ENCODE measurements at regions not wholly inside any gene's neighbourhood (a gene's known extent, or its start where the extent isn't known, plus 50 kb on each side); places are given as distances from the start of the nearest gene placed in this dataset.
"Not testable (repeated sequence)": the region's sequence is repeated elsewhere in the genome, so short reads cannot be mapped to it uniquely, and the experiment has no call there.

GRCh38 chr3:152772674-152773225, 62.2 kb upstream of the P2RY1 start:
- no peak overlapping the region for H3K4me3 Mint-ChIP-seq
- H3K9me3 Mint-ChIP-seq, result peaks cover 0 to 4% (median 0%) of the 10 kb centered on the region in 6 donors

GRCh38 chr3:152773633-152774032, 61.3 kb upstream of the P2RY1 start:
- DNase-seq, result no peak
- Mint-ChIP-seq H3K27ac (no peak overlapping the region), H3K4me1 (no peaks in the 10 kb centered on the region), H3K4me3 (no peak overlapping the region), H3K36me3 (no peaks in the 10 kb centered on the region), H3K9me3 (peaks cover 0 to 4% (median 0%) of the 10 kb centered on the region in 6 donors), H3K27me3 (ENCODE audit: low read depth in 3 of 3) (peaks cover 0 to 2% (median 0%) of the 10 kb centered on the region in 3 donors)

More at GRCh38 chr3:152772674-152773225, 62.2 kb upstream of the P2RY1 start:
- Mint-ChIP-seq H3K27me3 (ENCODE audit: low read depth in 3 of 3) (peaks cover 0 to 2% (median 0%) of the 10 kb centered on the region in 3 donors), H3K4me1 (no peaks in the 10 kb centered on the region), H3K36me3 (no peaks in the 10 kb centered on the region), H3K27ac (no peak overlapping the region)
- DNase-seq, result no peak

GRCh38 chr3:152774230-152774629, 60.7 kb upstream of the P2RY1 start:
- DNase-seq; H3K9me3 Mint-ChIP-seq; H3K4me1 Mint-ChIP-seq; H3K27ac Mint-ChIP-seq; H3K27me3 Mint-ChIP-seq (ENCODE audit: low read depth in 3 of 3); H3K4me3 Mint-ChIP-seq; H3K36me3 Mint-ChIP-seq: not testable (repeated sequence)

- no peak overlapping the region for H3K4me3 Mint-ChIP-seq
- H3K4me1 Mint-ChIP-seq, result no peaks in the 10 kb centered on the region
- DNase-seq, result no peak
- H3K27ac Mint-ChIP-seq, result no peak overlapping the region
- H3K9me3 Mint-ChIP-seq, result peaks cover 0 to 5% (median 0%) of the 10 kb centered on the region in 6 donors
- H3K27me3 Mint-ChIP-seq (ENCODE audit: low read depth in 3 of 3), result peaks cover 0 to 3% (median 0%) of the 10 kb centered on the region in 3 donors
- no peaks in the 10 kb centered on the region for H3K36me3 Mint-ChIP-seq
These were observed 56.9 kb upstream of the P2RY1 start for GRCh38 chr3:152778022-152778421.

- no peak for DNase-seq
- Mint-ChIP-seq H3K4me3 (no peak overlapping the region), H3K27ac (no peak overlapping the region), H3K9me3 (peaks cover 0 to 5% (median 0%) of the 10 kb centered on the region in 6 donors), H3K36me3 (no peaks in the 10 kb centered on the region), H3K4me1 (no peaks in the 10 kb centered on the region), H3K27me3 (ENCODE audit: low read depth in 3 of 3) (peaks cover 0 to 3% (median 0%) of the 10 kb centered on the region in 3 donors)
These were observed 55.3 kb upstream of the P2RY1 start for GRCh38 chr3:152779653-152780052.

GRCh38 chr3:152780553-152780952, 54.4 kb upstream of the P2RY1 start:
- DNase-seq, result no peak
- Mint-ChIP-seq H3K36me3 (no peaks in the 10 kb centered on the region), H3K4me1 (no peaks in the 10 kb centered on the region), H3K9me3 (peaks cover 0 to 5% (median 0%) of the 10 kb centered on the region in 6 donors), H3K4me3 (no peak overlapping the region), H3K27ac (no peak overlapping the region), H3K27me3 (ENCODE audit: low read depth in 3 of 3) (peaks cover 0 to 3% (median 0%) of the 10 kb centered on the region in 3 donors)

- peaks cover 0 to 2% (median 0%) of the 10 kb centered on the region in 3 donors for H3K27me3 Mint-ChIP-seq (ENCODE audit: low read depth in 3 of 3)
- no peaks in the 10 kb centered on the region for H3K36me3 Mint-ChIP-seq
- DNase-seq, result no peak
- H3K4me1 Mint-ChIP-seq, result no peaks in the 10 kb centered on the region
- peaks cover 0 to 9% (median 0%) of the 10 kb centered on the region in 6 donors for H3K9me3 Mint-ChIP-seq
- no peak overlapping the region for H3K4me3 Mint-ChIP-seq
- H3K27ac Mint-ChIP-seq, result no peak overlapping the region
These were observed 49.9 kb upstream of the P2RY1 start for GRCh38 chr3:152785051-152785450.

All from immature natural killer cell (primary cell).